GM12892 (cell line): ENCODE measurements at regions not wholly inside any gene's neighbourhood (a gene's known extent, or its start where the extent isn't known, plus 50 kb on each side); places are given as distances from the start of the nearest gene placed in this dataset.
"Not testable (repeated sequence)": the region's sequence is repeated elsewhere in the genome, so short reads cannot be mapped to it uniquely, and the experiment has no call there.

Experiments used
- POLR2A ChIP-seq: IDR thresholded peaks from 2 replicates; pipeline ENCODE4 v1.6.1; 2011; ENCODE audit warnings: low read depth, low read length, control low read depth
- POLR2AphosphoS5 ChIP-seq: IDR thresholded peaks from 2 replicates; pipeline ENCODE4 v1.6.1; 2011; ENCODE audit warnings: low read depth, low read length, control low read depth
- TAF1 ChIP-seq: IDR thresholded peaks from 2 replicates; pipeline ENCODE4 v1.6.1; 2011; ENCODE audit warnings: low read depth, mild to moderate bottlenecking, control low read depth, low read length, borderline replicate concordance

DNA sequence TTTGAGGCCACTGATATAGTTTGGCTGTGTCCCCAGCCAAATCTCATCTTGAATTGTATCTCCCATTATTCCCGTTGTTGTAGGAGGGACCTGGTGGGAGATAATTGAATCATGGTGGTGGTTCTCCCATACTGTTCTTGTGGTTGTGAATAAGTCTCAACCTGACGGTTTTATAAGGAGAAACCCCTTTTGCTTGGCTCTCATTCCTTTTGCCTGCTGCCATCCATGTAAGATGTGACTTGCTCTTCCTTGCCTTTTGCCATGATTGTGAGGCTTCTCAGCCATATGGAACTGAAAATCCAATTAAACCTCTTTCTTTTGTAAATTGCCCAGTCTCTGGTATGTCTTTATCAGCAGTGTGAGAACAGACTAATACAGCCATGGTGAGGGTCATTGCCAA, 431.6 kb upstream of the ID2 start:
- TF ChIP-seq TAF1, POLR2AphosphoS5, POLR2A: not testable (repeated sequence)
